Ishikawa (cell line): ENCODE measurements at regions not wholly inside any gene's neighbourhood (a gene's known extent, or its start where the extent isn't known, plus 50 kb on each side); places are given as distances from the start of the nearest gene placed in this dataset.

ENCODE experiments used
- CEBPB ChIP-seq: IDR thresholded peaks from 2 replicates; pipeline ENCODE4 v1.6.1; 2012
- EGR1 ChIP-seq: IDR thresholded peaks from 2 replicates; pipeline ENCODE4 v1.6.1; 2012
- EP300 ChIP-seq: IDR thresholded peaks from 2 replicates; pipeline ENCODE4 v1.6.1; 2012; ENCODE audit warnings: borderline replicate concordance
- MAX ChIP-seq: IDR thresholded peaks from 2 replicates; pipeline ENCODE4 v1.6.1; 2012

GRCh38 chrX:18034504-18034903 is 173.4 kb upstream of the RAI2 start:
- no peak for TF ChIP-seq MAX
- TF ChIP-seq EP300, result no peak
- TF ChIP-seq CEBPB, result no peak
- no peak for TF ChIP-seq EGR1
